ENCODE measurements at regions not wholly inside any gene's neighbourhood (a gene's known extent, or its start where the extent isn't known, plus 50 kb on each side); places are given as distances from the start of the nearest gene placed in this dataset.

DNA sequence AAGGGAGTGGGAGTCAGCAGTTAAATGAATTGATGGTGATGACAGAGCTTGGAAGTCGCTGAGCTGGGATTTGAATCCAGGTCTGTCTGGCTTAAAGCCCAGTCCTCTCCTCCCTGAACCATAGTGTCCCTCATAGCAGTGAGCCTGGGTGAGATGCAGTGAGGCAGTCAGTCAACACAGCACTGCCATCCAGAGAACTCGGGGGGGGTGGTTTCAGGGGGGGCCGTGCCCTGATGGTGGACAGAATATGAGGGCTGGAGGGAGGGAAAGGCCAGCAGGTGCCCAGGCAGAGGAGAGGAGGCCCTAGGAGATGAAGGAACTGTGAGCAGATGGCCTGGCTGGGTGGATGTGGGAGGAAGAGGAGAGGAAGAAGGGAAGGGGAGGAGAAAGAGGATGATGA lies 405.6 kb downstream of the PTPRU start:
- no peak for DNase-seq

DNA sequence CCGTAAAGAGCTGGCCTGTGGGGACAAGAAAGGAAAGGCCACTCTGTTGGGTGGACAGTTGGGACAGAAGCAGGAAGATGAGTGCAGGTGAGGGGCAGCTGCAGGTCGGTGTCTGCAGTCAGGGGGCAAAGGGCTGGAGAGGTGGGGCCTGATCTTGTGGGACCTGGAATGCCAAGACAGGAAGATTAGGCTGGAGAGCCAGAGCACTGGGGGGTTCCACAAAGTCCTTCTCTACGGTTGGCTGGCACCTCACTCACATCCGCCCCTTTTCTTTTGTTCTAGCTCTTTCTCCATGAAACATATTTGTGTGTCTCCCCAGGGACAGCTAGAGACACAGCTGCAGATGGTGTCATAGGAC lies 404.1 kb downstream of the PTPRU start:
- no peak for DNase-seq

GRCh38 chr1:29639741-29640427 lies 403.6 kb downstream of the PTPRU start:
- no peak for DNase-seq

GRCh38 chr1:29639156-29639736 lies 402.9 kb downstream of the PTPRU start:
- no peak for DNase-seq

- DNase-seq: no peak
Measured at GRCh38 chr1:29638281-29638680, 402.0 kb downstream of the PTPRU start.

DNA sequence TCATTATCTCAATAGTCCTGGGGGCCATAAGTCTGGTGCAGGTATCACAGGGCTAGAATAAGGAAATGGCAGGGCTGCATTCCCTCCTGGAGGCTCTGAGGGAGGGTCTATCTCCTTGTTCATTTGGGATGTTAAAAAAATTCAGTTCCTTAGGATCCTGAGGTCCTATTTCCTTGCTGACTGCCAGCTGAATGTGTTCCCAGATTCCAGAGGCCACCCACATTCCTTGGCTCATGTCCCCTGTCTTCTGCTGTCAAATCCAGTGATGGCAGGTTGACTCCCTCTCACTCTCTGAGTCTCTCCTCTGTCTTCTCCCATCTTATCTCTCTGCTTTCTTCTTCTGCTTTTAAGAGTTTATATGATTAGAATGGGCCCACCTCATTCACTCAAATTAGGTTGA lies 400.6 kb downstream of the PTPRU start:
- DNase-seq: no peak

GRCh38 chr1:29635501-29636263 lies 399.4 kb downstream of the PTPRU start:
- no peak for DNase-seq

DNA sequence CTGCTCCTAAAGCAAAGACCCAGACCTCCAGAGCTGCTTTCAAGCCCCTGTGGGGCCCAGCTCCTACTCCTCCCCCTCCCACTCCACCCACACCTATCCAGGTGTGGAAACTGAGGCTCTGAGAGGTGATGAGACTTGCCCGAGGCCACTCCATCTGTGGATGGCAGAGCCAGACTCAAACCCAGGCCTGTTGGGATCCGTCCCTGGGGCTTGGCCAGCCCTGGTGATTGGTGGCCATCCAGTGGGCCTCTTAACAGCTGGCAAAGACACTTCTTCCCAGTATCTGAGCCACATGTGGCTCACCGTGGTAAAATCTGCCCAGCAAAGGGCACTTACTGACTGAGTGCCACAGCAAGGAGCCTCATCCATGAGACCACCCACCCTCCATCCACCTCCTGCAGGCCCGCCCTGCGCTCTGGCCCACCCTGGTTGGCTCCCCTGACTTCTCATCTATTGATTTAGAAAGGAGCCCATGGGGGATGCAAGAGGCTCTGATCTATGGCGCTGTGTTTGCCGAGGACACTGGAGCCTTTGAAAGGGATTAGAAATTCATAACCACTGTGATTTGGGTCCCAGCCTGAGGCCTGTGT lies 398.5 kb downstream of the PTPRU start:
- DNase-seq: no peak

- DNase-seq: no peak
Measured at GRCh38 chr1:29634324-29634723, 398.0 kb downstream of the PTPRU start.

- DNase-seq: no peak
Measured at GRCh38 chr1:29633771-29634170, 397.4 kb downstream of the PTPRU start.

GRCh38 chr1:29632806-29633615 lies 396.7 kb downstream of the PTPRU start:
- no peak for DNase-seq

- no peak for DNase-seq
Measured at GRCh38 chr1:29631836-29632805, 395.8 kb downstream of the PTPRU start.

DNA sequence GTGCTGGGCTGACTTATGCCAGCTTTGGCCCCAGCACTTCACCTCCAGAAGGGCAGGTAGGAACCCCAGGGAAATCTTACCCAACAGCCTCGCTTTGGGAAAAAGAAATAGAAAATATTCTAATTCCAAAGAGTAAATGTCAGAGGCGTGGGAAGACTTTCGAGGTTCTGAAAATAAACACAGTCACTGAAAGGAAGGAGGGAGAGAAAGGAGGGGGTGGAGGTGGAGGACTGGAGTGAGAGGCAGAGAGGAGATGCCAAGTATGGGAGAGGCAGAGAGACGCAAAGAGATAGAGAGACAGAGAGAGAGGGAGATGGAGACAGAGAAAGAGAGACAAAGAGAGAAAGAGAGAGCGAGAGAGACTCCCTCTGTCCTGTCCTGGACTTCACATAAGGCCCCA lies 395.0 kb downstream of the PTPRU start:
- no peak for DNase-seq

- DNase-seq: no peak
Measured at GRCh38 chr1:29630756-29631155, 394.4 kb downstream of the PTPRU start.

DNA sequence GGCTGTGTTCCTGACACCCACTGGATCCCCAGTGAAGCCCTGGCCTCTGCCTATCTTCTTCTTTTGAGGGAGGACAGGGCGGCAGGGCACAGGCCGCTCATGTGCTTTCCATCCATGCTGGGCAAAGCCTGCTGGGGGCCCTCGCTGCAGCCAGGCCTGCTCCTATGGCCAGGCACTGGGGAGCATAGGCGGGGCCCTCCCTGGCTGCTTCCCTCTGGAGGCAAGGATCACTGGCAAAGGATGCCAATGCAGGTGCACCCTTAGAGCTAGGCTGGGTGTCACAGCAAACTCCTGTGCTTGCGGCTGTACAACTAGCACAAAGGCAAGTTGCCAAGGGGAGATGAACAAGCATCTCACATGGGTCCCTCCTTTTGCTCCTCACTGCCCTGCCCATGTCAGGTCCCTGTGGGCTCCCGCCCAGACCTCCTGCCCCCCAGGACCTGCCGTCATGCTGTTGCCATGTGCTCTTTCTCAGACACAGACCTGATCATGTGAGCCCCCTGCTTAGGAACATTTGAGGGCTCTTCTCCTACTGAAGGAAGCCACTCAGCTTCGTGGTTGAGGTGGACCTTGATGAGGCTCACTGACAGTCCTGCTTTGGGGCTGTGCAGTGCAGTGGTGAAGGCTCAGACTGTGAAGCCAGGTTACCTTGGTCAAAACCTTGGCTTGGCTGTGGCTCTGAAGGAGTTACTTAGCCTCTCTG lies 393.6 kb downstream of the PTPRU start:
- DNase-seq: no peak

DNA sequence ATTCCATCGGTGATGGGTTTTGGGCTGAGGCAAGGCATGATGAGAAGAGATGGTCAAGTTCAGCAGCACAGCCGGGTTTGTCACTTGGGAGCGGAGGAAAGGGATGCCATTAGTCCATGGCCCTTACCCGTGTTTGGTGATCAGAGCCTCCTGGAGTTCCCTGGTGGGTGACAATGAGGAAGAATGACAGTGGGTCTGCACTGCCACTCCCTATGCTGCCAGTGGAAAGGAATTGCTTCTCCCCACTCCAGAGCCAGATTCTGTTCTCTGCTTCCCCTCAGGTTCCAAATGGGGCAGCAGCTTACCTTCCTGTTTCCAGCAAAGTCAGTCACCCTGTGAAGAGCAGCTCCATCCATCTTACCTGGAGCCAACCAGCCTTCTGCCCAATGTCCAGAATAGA lies 393.1 kb downstream of the PTPRU start:
- no peak for DNase-seq

GRCh38 chr1:29628190-29628589 lies 391.9 kb downstream of the PTPRU start:
- no peak for DNase-seq

DNA sequence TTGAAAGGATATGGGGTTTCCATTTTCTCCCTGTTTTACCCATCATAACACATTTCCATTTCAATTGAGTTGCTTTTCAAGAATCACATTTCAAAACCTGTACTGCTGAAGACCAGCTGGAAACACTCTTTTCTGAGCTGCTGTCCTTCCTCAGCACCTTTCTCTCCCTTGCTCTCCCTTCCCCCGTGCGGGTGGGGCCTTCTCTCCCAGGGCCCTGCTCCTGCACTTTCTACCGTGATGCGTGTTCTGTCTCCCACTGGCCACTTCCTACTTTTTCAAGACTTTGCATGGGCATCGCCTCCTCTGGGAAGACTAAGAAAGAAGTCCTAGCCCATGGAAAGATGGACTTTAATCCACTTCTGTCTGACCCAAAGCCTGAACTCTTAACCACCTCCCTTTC lies 390.4 kb downstream of the PTPRU start:
- no peak for DNase-seq

DNA sequence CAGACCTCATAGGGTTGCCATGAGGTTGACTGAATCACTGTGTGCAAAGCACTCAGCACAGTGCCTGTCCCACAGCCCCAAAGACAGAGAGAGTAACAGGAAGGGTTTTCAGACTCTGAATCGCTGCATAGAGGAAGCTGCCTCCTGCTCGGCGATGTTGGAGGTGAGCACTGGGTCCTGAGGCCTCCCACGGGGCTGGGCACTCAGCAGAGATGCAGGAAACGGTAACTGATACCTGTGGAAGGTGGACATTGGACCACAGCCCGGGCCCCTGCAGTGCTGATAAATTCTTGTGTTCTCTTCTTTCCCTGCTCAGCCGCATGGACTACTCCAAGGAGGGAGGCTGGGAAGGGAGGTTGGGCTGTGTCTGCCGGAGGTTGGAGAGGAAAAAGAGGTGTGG lies 389.7 kb downstream of the PTPRU start:
- no peak for DNase-seq

- DNase-seq: no peak
Measured at GRCh38 chr1:29625084-29625420, 388.7 kb downstream of the PTPRU start.

- DNase-seq: no peak
Measured at GRCh38 chr1:29624320-29625083, 388.2 kb downstream of the PTPRU start.
